ENCODE measurements at regions not wholly inside any gene's neighbourhood (a gene's known extent, or its start where the extent isn't known, plus 50 kb on each side); places are given as distances from the start of the nearest gene placed in this dataset.
"Not testable (repeated sequence)": the region's sequence is repeated elsewhere in the genome, so short reads cannot be mapped to it uniquely, and the experiment has no call there.

DNA sequence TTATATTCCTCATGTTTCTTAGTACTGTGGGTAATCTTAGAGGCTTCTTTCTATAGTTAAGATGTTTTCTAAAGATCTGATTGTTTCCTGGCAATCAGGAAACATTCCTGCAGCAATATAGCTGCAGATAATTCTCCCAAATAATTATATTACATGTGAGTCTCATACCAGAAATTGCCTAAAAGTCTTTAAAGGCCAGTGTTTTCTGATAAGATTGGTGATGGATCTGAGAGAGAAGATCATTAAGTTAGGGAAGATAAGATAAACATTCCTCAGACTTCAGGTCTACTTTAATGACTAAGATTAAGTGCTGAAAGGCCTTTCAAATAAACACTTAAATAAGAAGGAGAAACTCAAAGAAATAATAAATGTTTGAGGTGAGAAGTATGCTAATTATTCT, 107.7 kb upstream of the DAB2 start:
- no peaks in the 10 kb centered on the region for H3F3A ChIP-seq (ENCODE audit: low read length, unreplicated experiment)
- no peaks in the 10 kb centered on the region for H3K9me2 ChIP-seq (replicated peaks; ENCODE audit: low read length)
- H3K9me3 ChIP-seq (ENCODE audit: low read length) = no peaks in the 10 kb centered on the region
- ATAC-seq (no peak), DNase-seq (no peak)
- H4K20me1 ChIP-seq (ENCODE audit: low read length) = no peaks in the 10 kb centered on the region
- no peak overlapping the region for H3K9ac ChIP-seq (ENCODE audit: low read length)
- no peaks in the 10 kb centered on the region for H3K27me3 ChIP-seq (ENCODE audit: low read length)
- H3K4me2 ChIP-seq (ENCODE audit: low read length) = no peak overlapping the region
- H3K4me3 ChIP-seq (ENCODE audit: low read length) = no peak overlapping the region
- CTCF ChIA-PET = interaction anchor here (0.7 kb wide), 1 partner anchor 157 kb away, joined by 5 read pairs; no protein-coding TSS in a partner anchor
- no peaks in the 10 kb centered on the region for H3K79me2 ChIP-seq (ENCODE audit: low read length)
- no TSS peak for BruUV-seq (replicated peaks)
- H3K27ac ChIP-seq (ENCODE audit: low read length) = no peak overlapping the region
- H3K4me1 ChIP-seq (ENCODE audit: insufficient read depth, low read length) = no peaks in the 10 kb centered on the region
- intact Hi-C loops (cut with micrococcal nuclease) = no loop called here
- H3K36me3 ChIP-seq (ENCODE audit: low read depth, low read length) = no peaks in the 10 kb centered on the region
- POLR2A ChIA-PET (ENCODE audit: unreplicated experiment) = no interaction called here
- TF ChIP-seq, protein P1, sequence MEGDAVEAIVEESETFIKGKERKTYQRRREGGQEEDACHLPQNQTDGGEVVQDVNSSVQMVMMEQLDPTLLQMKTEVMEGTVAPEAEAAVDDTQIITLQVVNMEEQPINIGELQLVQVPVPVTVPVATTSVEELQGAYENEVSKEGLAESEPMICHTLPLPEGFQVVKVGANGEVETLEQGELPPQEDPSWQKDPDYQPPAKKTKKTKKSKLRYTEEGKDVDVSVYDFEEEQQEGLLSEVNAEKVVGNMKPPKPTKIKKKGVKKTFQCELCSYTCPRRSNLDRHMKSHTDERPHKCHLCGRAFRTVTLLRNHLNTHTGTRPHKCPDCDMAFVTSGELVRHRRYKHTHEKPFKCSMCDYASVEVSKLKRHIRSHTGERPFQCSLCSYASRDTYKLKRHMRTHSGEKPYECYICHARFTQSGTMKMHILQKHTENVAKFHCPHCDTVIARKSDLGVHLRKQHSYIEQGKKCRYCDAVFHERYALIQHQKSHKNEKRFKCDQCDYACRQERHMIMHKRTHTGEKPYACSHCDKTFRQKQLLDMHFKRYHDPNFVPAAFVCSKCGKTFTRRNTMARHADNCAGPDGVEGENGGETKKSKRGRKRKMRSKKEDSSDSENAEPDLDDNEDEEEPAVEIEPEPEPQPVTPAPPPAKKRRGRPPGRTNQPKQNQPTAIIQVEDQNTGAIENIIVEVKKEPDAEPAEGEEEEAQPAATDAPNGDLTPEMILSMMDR (conservative IDR thresholded peaks at IDR 0.05; ENCODE audit: low read depth, low read length) = no peak
- TF ChIP-seq EZH2phosphoT487 (IDR thresholded peaks at IDR 0.05; ENCODE audit: borderline replicate concordance, low read length) (no peak), EZH2 (IDR thresholded peaks at IDR 0.05; ENCODE audit: low read length, unreplicated experiment) (no peak)
- no peak overlapping the region for H2AFZ ChIP-seq (ENCODE audit: low read length)

DNA sequence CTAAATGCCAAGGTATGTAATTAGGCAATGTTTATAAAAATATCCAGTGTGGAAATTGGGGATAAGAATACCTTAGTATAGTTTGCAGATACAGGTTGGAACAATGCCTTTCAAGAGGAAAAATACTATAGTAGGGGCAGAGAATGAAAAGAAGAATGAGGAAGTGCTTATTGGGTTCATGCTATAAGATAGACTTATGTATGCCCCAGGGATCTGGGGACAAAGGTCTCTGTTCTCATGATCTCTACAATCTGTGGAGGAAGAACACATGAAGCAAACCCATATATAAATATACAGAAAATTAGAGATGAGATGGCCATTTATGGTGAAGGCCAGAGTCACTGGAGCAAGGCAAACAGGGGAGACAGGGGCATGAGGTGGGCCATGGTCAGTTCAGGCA, 106.5 kb upstream of the DAB2 start:
- no TSS peak for BruUV-seq (replicated peaks)
- DNase-seq (no peak), ATAC-seq (no peak)
- no peak overlapping the region for H2AFZ ChIP-seq (ENCODE audit: low read length)
- intact Hi-C loops (cut with micrococcal nuclease) = no loop called here
- no peak overlapping the region for H3K4me3 ChIP-seq (ENCODE audit: low read length)
- H3K27me3 ChIP-seq (ENCODE audit: low read length) = no peaks in the 10 kb centered on the region
- no peak overlapping the region for H3K9ac ChIP-seq (ENCODE audit: low read length)
- no peak overlapping the region for H3K27ac ChIP-seq (ENCODE audit: low read length)
- H3K79me2 ChIP-seq (ENCODE audit: low read length) = no peaks in the 10 kb centered on the region
- ChIA-PET POLR2A (ENCODE audit: unreplicated experiment) (no interaction called here), CTCF (no interaction called here)
- H3K9me3 ChIP-seq (ENCODE audit: low read length) = no peaks in the 10 kb centered on the region
- no peaks in the 10 kb centered on the region for H3K9me2 ChIP-seq (replicated peaks; ENCODE audit: low read length)
- TF ChIP-seq EZH2phosphoT487 (IDR thresholded peaks at IDR 0.05; ENCODE audit: borderline replicate concordance, low read length) = no peak
- no peak for TF ChIP-seq EZH2 (IDR thresholded peaks at IDR 0.05; ENCODE audit: low read length, unreplicated experiment)
- TF ChIP-seq, protein P1 (conservative IDR thresholded peaks at IDR 0.05; ENCODE audit: low read depth, low read length) = no peak
- no peaks in the 10 kb centered on the region for H4K20me1 ChIP-seq (ENCODE audit: low read length)
- no peaks in the 10 kb centered on the region for H3F3A ChIP-seq (ENCODE audit: low read length, unreplicated experiment)
- H3K36me3 ChIP-seq (ENCODE audit: low read depth, low read length) = no peaks in the 10 kb centered on the region
- no peaks in the 10 kb centered on the region for H3K4me1 ChIP-seq (ENCODE audit: insufficient read depth, low read length)
- H3K4me2 ChIP-seq (ENCODE audit: low read length) = no peak overlapping the region

DNA sequence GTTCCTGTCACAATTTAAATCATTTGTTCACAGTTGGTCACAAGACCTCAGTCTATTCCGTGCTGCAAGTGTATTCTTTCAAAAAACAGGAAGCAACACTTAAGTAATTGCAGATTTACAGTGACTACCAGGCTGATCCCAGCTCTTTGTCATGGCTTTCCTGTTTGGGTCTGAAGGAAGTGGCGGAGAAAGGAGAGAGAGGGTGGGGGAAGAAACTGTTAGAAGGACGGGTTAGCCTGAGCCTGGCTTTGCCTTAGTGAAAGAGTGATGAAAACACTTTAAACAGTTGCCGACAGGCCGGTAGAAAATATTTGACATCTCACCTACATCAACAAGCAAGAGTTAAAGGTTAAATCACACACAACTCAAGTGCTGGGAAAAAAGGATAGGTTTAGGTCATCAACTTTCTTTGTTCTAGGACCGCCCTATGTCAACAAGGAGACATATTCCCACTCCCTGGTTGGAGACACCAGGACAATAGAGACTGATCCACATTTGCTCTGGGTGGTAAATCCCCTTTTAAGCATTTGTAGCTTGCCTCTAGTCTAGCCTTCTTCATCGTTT, 102.2 kb upstream of the DAB2 start:
- Histone ChIP-seq H3K4me1 (ENCODE audit: insufficient read depth, low read length) (no peaks in the 10 kb centered on the region), H3F3A (ENCODE audit: low read length, unreplicated experiment) (no peaks in the 10 kb centered on the region), H3K27me3 (ENCODE audit: low read length) (no peaks in the 10 kb centered on the region), H3K36me3 (ENCODE audit: low read depth, low read length) (no peaks in the 10 kb centered on the region), H4K20me1 (ENCODE audit: low read length) (no peaks in the 10 kb centered on the region), H3K9me2 (replicated peaks; ENCODE audit: low read length) (no peaks in the 10 kb centered on the region), H3K9me3 (ENCODE audit: low read length) (no peaks in the 10 kb centered on the region), H2AFZ (ENCODE audit: low read length) (no peak overlapping the region), H3K79me2 (ENCODE audit: low read length) (no peaks in the 10 kb centered on the region), H3K4me3 (ENCODE audit: low read length) (no peak overlapping the region), H3K27ac (ENCODE audit: low read length) (no peak overlapping the region), H3K4me2 (ENCODE audit: low read length) (no peak overlapping the region), H3K9ac (ENCODE audit: low read length) (no peak overlapping the region)
- ATAC-seq (no peak), DNase-seq (no peak)
- intact Hi-C loops (cut with micrococcal nuclease) = no loop called here
- ChIA-PET POLR2A (ENCODE audit: unreplicated experiment) (no interaction called here), CTCF (no interaction called here)
- no peak for TF ChIP-seq EZH2 (IDR thresholded peaks at IDR 0.05; ENCODE audit: low read length, unreplicated experiment)
- no peak for TF ChIP-seq EZH2phosphoT487 (IDR thresholded peaks at IDR 0.05; ENCODE audit: borderline replicate concordance, low read length)
- TF ChIP-seq, protein P1 (conservative IDR thresholded peaks at IDR 0.05; ENCODE audit: low read depth, low read length) = no peak
- BruUV-seq (replicated peaks) = no TSS peak

DNA sequence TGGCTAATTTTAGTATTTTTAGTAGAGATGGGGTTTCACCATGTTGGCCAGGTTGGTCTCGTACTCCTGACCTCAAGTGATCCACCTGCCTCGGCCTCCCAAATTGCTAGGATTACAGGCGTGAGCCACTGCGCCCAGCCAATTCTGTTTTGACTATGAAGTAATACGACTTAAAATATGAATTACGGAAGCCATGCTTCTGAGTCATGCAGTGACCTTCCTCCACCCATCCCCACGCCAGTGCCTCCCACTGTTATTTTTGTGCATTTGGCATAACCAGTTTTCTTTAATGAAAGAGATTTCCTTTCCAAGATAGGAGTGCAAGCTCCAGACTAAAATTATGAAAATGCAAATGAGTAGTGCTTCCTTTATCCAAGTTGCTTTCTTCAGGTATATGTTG, 101.0 kb upstream of the DAB2 start:
- intact Hi-C loops (cut with micrococcal nuclease); DNase-seq; POLR2A ChIA-PET (ENCODE audit: unreplicated experiment): not testable (repeated sequence)

More for the DNA sequence above, 101.0 kb upstream of the DAB2 start:
- not testable (repeated sequence) for H2AFZ ChIP-seq (ENCODE audit: low read length); H4K20me1 ChIP-seq (ENCODE audit: low read length); H3F3A ChIP-seq (ENCODE audit: low read length, unreplicated experiment); H3K36me3 ChIP-seq (ENCODE audit: low read depth, low read length); H3K9me3 ChIP-seq (ENCODE audit: low read length); H3K4me2 ChIP-seq (ENCODE audit: low read length); H3K9me2 ChIP-seq (replicated peaks; ENCODE audit: low read length); H3K79me2 ChIP-seq (ENCODE audit: low read length); BruUV-seq (replicated peaks); H3K4me1 ChIP-seq (ENCODE audit: insufficient read depth, low read length); ATAC-seq; H3K9ac ChIP-seq (ENCODE audit: low read length); H3K27ac ChIP-seq (ENCODE audit: low read length); H3K27me3 ChIP-seq (ENCODE audit: low read length); H3K4me3 ChIP-seq (ENCODE audit: low read length)
- CTCF ChIA-PET = interaction anchor here (0.6 kb wide), 1 partner anchor 101 kb away, joined by 3 read pairs; no protein-coding TSS in a partner anchor
